OCI-LY7 (cell line): ENCODE measurements at regions not wholly inside any gene's neighbourhood (a gene's known extent, or its start where the extent isn't known, plus 50 kb on each side); places are given as distances from the start of the nearest gene placed in this dataset.

ENCODE experiments used
- CTCF ChIP-seq: fragments of 200-600 bp; sonication (generic); conservative IDR thresholded peaks from 2 replicates; pipeline ENCODE4 v1.5.1; 2014; ENCODE audit warnings: mild to moderate bottlenecking, antibody characterized with exemption, low read length, moderate library complexity, mixed read lengths
- EZH2phosphoT487 ChIP-seq: fragments of 200-600 bp; sonication (generic); IDR thresholded peaks from 2 replicates; pipeline ENCODE4 v1.6.1; 2018; ENCODE audit warnings: low read depth, borderline replicate concordance, mild to moderate bottlenecking, mixed run types, antibody characterized with exemption, low read length, moderate library complexity, mixed read lengths

- no peak for TF ChIP-seq CTCF
- no peak for TF ChIP-seq EZH2phosphoT487
Observed at GRCh38 chr12:75750716-75751306, 239.4 kb upstream of the KRR1 start.
